Mucosa of gallbladder (tissue), 1 donor: ENCODE measurements at regions not wholly inside any gene's neighbourhood (a gene's known extent, or its start where the extent isn't known, plus 50 kb on each side); places are given as distances from the start of the nearest gene placed in this dataset.
"Not testable (repeated sequence)": the region's sequence is repeated elsewhere in the genome, so short reads cannot be mapped to it uniquely, and the experiment has no call there.

Source experiments
- DNase-seq: peaks from one replicate; pipeline ENCODE4 v3.0.0-alpha.2; 2020; ENCODE audit warnings: low spot score
- donor health status: DM: no; HTN: no; CAD: no.

GRCh38 chr6:67237277-67237676 lies 1397.8 kb upstream of the ADGRB3 start:
- DNase-seq = no peak

GRCh38 chr6:67231092-67231491 lies 1404.0 kb upstream of the ADGRB3 start:
- DNase-seq = no peak

GRCh38 chr6:67224989-67225388 lies 1410.1 kb upstream of the ADGRB3 start:
- no peak for DNase-seq

- no peak for DNase-seq
Measured at GRCh38 chr6:67221226-67221625, 1413.9 kb upstream of the ADGRB3 start.

GRCh38 chr6:67219346-67219745 lies 1415.7 kb upstream of the ADGRB3 start:
- no peak for DNase-seq

GRCh38 chr6:67212584-67212983 lies 1422.5 kb upstream of the ADGRB3 start:
- no peak for DNase-seq

- no peak for DNase-seq
Measured at GRCh38 chr6:67210450-67210849, 1424.6 kb upstream of the ADGRB3 start.

- no peak for DNase-seq
Measured at GRCh38 chr6:67201563-67201962, 1433.5 kb upstream of the ADGRB3 start.

- no peak for DNase-seq
Measured at GRCh38 chr6:67200626-67201403, 1434.3 kb upstream of the ADGRB3 start.

GRCh38 chr6:67199425-67199824 lies 1435.7 kb upstream of the ADGRB3 start:
- DNase-seq = no peak

GRCh38 chr6:67190733-67191132 lies 1444.3 kb upstream of the ADGRB3 start:
- no peak for DNase-seq

GRCh38 chr6:67184405-67184804 lies 1450.7 kb upstream of the ADGRB3 start:
- no peak for DNase-seq

- DNase-seq = no peak
Measured at GRCh38 chr6:67175101-67175500, 1460.0 kb upstream of the ADGRB3 start.

GRCh38 chr6:67165606-67166005 lies 1458.6 kb upstream of the EYS start:
- DNase-seq = no peak

GRCh38 chr6:67160820-67161219 lies 1453.8 kb upstream of the EYS start:
- no peak for DNase-seq

GRCh38 chr6:67141005-67141404 lies 1434.0 kb upstream of the EYS start:
- no peak for DNase-seq

- DNase-seq = no peak
Measured at GRCh38 chr6:67133973-67134372, 1426.9 kb upstream of the EYS start.

GRCh38 chr6:67131827-67132226 lies 1424.8 kb upstream of the EYS start:
- no peak for DNase-seq

GRCh38 chr6:67129780-67130179 lies 1422.8 kb upstream of the EYS start:
- no peak for DNase-seq

GRCh38 chr6:67127041-67127440 lies 1420.0 kb upstream of the EYS start:
- DNase-seq = no peak

GRCh38 chr6:67121115-67121514 lies 1414.1 kb upstream of the EYS start:
- DNase-seq = no peak

- DNase-seq = no peak
Measured at GRCh38 chr6:67112120-67112519, 1405.1 kb upstream of the EYS start.

- DNase-seq = no peak
Measured at GRCh38 chr6:67102743-67103142, 1395.7 kb upstream of the EYS start.

- not testable (repeated sequence) for DNase-seq
Measured at GRCh38 chr6:67095618-67096226, 1388.7 kb upstream of the EYS start.
